ENCODE measurements at regions not wholly inside any gene's neighbourhood (a gene's known extent, or its start where the extent isn't known, plus 50 kb on each side); places are given as distances from the start of the nearest gene placed in this dataset.

GRCh38 chr5:143676802-143677201 lies 135.2 kb upstream of the HMHB1 start (continued):
- TF ChIP-seq, protein P1, sequence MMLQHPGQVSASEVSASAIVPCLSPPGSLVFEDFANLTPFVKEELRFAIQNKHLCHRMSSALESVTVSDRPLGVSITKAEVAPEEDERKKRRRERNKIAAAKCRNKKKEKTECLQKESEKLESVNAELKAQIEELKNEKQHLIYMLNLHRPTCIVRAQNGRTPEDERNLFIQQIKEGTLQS (IDR thresholded peaks at IDR 0.05; ENCODE audit: insufficient read depth, low read depth, low read length) = no peak
- TF ChIP-seq SIRT6 (IDR thresholded peaks at IDR 0.05; ENCODE audit: low read length) (no peak), BCL11A (IDR thresholded peaks at IDR 0.05; ENCODE audit: low read depth in 2 of 2, low read length in 2 of 2) (no peak), E2F6 (IDR thresholded peaks at IDR 0.05) (no peak), MAFK (IDR thresholded peaks at IDR 0.05; ENCODE audit: low read depth, low read length) (no peak)
